GM23248 (cell line): ENCODE measurements at regions not wholly inside any gene's neighbourhood (a gene's known extent, or its start where the extent isn't known, plus 50 kb on each side); places are given as distances from the start of the nearest gene placed in this dataset.
"Not testable (repeated sequence)": the region's sequence is repeated elsewhere in the genome, so short reads cannot be mapped to it uniquely, and the experiment has no call there.

Source experiments
- DNase-seq: peaks from one replicate; pipeline ENCODE4 v3.0.0-alpha.2; 2015
- H2AFZ ChIP-seq: fragments of 200-600 bp; sonication (generic); 2 replicates; pipeline ENCODE4 v1.6.1; 2016; ENCODE audit warnings: antibody characterized with exemption
- H3F3A ChIP-seq: fragments of 200-600 bp; sonication (generic); 2 replicates; pipeline ENCODE4 v1.6.1; 2016; ENCODE audit warnings: mild to moderate bottlenecking, antibody characterized with exemption, mixed run types; ENCODE audit not compliant: insufficient read depth
- H3K27ac ChIP-seq: fragments of 200-600 bp; sonication (generic); 2 replicates; pipeline ENCODE4 v1.5.1; 2016; ENCODE audit warnings: mild to moderate bottlenecking
- H3K27me3 ChIP-seq: fragments of 200-600 bp; sonication (generic); replicated peaks from 2 replicates; pipeline ENCODE4 v1.6.1; 2016; ENCODE audit warnings: mild to moderate bottlenecking; ENCODE audit not compliant: insufficient read depth
- H3K36me3 ChIP-seq: fragments of 200-600 bp; sonication (generic); 2 replicates; pipeline ENCODE4 v1.6.1; 2016; ENCODE audit warnings: low read depth, mild to moderate bottlenecking
- H3K4me1 ChIP-seq: fragments of 200-600 bp; sonication (generic); 2 replicates; pipeline ENCODE4 v1.6.1; 2016; ENCODE audit warnings: mild to moderate bottlenecking; ENCODE audit not compliant: insufficient read depth
- H3K4me2 ChIP-seq: fragments of 200-600 bp; sonication (generic); one replicate; pipeline ENCODE4 v1.6.1; 2016; ENCODE audit warnings: mild to moderate bottlenecking; ENCODE audit not compliant: unreplicated experiment
- H3K4me3 ChIP-seq: fragments of 200-600 bp; sonication (generic); 2 replicates; pipeline ENCODE4 v1.5.1; 2016; ENCODE audit warnings: mild to moderate bottlenecking
- H3K79me2 ChIP-seq: fragments of 200-600 bp; sonication (generic); 2 replicates; pipeline ENCODE4 v1.6.1; 2016; ENCODE audit warnings: mild to moderate bottlenecking; ENCODE audit not compliant: insufficient read depth
- H3K9ac ChIP-seq: fragments of 200-600 bp; sonication (generic); 2 replicates; pipeline ENCODE4 v1.6.1; 2016; ENCODE audit warnings: mild to moderate bottlenecking
- H3K9me2 ChIP-seq: fragments of 200-600 bp; sonication (generic); 2 replicates; pipeline ENCODE4 v1.6.1; 2016; ENCODE audit warnings: mixed run types, mild to moderate bottlenecking, moderate library complexity; ENCODE audit not compliant: insufficient read depth
- H3K9me3 ChIP-seq: fragments of 200-600 bp; sonication (generic); one replicate; pipeline ENCODE4 v1.6.1; 2017; ENCODE audit warnings: low read depth
- H4K20me1 ChIP-seq: fragments of 200-600 bp; sonication (generic); 2 replicates; pipeline ENCODE4 v1.6.0; 2016; ENCODE audit not compliant: insufficient read depth
- EZH2 ChIP-seq: fragments of 200-600 bp; sonication (generic); IDR thresholded peaks from 2 replicates; pipeline ENCODE4 v1.6.1; 2018; ENCODE audit warnings: antibody characterized with exemption, mild to moderate bottlenecking; ENCODE audit not compliant: insufficient read depth, poor library complexity, severe bottlenecking
- EZH2phosphoT487 ChIP-seq: fragments of 200-600 bp; sonication (generic); IDR thresholded peaks from 2 replicates; pipeline ENCODE4 v1.6.1; 2018; ENCODE audit warnings: antibody characterized with exemption, moderate library complexity, mild to moderate bottlenecking, low read depth; ENCODE audit not compliant: insufficient read depth
- WGBS, 2 experiments: methylation state at CpG; one replicate each; pipeline ENCODE4 v1.1.6; 2015 to 2017; ENCODE audit warnings: low lambda C conversion rate in 2 of 2, low coverage in 1 of 2; ENCODE audit errors: missing lambda C conversion rate in 2 of 2; 5-methylcytosine and 5-hydroxymethylcytosine counted together
- in situ Hi-C: fragments of 300-500 bp; cut with MboI; formaldehyde crosslinking; loops from 2 replicates; pipeline ENCODE4 v1.15.0; 2020

- Histone ChIP-seq H3K4me3 (no peak overlapping the region), H4K20me1 (no peaks in the 10 kb centered on the region), H3K36me3 (no peaks in the 10 kb centered on the region), H3K27me3 (no peaks in the 10 kb centered on the region), H3K9me3 (no peaks in the 10 kb centered on the region), H3K9me2 (no peaks in the 10 kb centered on the region), H3K4me1 (no peaks in the 10 kb centered on the region), H3K27ac (no peak overlapping the region), H3K79me2 (no peaks in the 10 kb centered on the region), H3K4me2 (no peak overlapping the region), H3K9ac (no peak overlapping the region), H3F3A (no peaks in the 10 kb centered on the region), H2AFZ (no peak overlapping the region)
- no peak for DNase-seq
- in situ Hi-C loops, result no loop called here
- TF ChIP-seq EZH2, result no peak
- no peak for TF ChIP-seq EZH2phosphoT487
- WGBS, 2 experiments, result 8 to 9% methylated on average over 1 of the region's 1 CpG
These were observed 1150.7 kb downstream of the FSCB start for GRCh38 chr14:43356382-43356781.

DNA sequence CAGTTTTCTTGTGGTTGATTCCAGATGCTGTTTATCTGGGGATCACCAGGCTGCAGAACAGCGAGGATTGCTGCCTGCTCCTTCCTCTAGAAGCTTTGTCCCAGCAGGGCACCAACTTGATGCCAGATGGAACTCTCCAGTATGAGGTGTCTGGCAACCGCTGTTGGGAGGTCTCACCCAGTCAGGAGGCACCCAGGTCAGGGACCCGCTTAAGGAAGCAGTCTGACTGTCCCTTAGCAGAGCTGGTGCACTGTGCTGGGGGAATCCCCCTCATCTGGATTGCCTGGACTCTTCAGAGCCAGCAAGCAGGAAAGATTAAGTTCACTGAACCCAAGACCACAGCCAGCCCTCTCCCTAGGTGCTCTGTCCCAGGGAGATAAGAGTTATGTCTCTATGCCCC, 1165.2 kb downstream of the FSCB start:
- no peaks in the 10 kb centered on the region for H3K27me3 ChIP-seq
- no peaks in the 10 kb centered on the region for H3K4me1 ChIP-seq
- in situ Hi-C loops, result no loop called here
- H3K4me3 ChIP-seq, result no peak overlapping the region
- H3K79me2 ChIP-seq, result no peaks in the 10 kb centered on the region
- no peak for TF ChIP-seq EZH2
- no peak for TF ChIP-seq EZH2phosphoT487
- H3K9me3 ChIP-seq, result no peaks in the 10 kb centered on the region
- H3F3A ChIP-seq, result no peaks in the 10 kb centered on the region
- no peak overlapping the region for H3K9ac ChIP-seq
- no peaks in the 10 kb centered on the region for H4K20me1 ChIP-seq
- DNase-seq, result no peak
- no peak overlapping the region for H3K27ac ChIP-seq
- WGBS, 2 experiments, result 20 to 23% methylated on average over 3 of the region's 3 CpGs
- H3K4me2 ChIP-seq, result no peak overlapping the region
- H3K36me3 ChIP-seq, result no peaks in the 10 kb centered on the region
- no peak overlapping the region for H2AFZ ChIP-seq
- H3K9me2 ChIP-seq, result no peaks in the 10 kb centered on the region

DNA sequence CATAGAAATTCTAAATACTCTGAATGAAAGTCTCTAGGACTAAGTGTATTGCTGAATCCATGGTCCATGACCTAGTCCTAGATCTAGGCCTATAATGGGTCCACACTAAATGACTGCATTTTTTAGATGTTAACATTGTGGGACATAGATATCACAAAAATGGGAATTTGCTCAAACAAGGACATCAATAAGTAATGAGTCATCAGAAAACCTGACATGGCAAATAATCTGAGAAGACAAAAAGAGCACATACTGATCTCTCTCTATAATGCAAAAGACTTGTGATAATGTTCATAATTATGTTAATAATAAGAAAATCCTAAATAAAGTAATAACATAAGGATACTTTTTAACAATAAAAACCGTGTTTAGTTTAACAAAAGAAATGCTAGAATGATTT, 1168.4 kb downstream of the FSCB start:
- Histone ChIP-seq H3K9me3 (no peaks in the 10 kb centered on the region), H3K27ac (no peak overlapping the region), H3F3A (no peaks in the 10 kb centered on the region), H3K4me1 (no peaks in the 10 kb centered on the region), H3K9me2 (no peaks in the 10 kb centered on the region), H3K4me2 (no peak overlapping the region), H3K4me3 (no peak overlapping the region), H3K36me3 (no peaks in the 10 kb centered on the region), H2AFZ (no peak overlapping the region), H4K20me1 (no peaks in the 10 kb centered on the region), H3K79me2 (no peaks in the 10 kb centered on the region), H3K9ac (no peak overlapping the region), H3K27me3 (no peaks in the 10 kb centered on the region)
- TF ChIP-seq EZH2phosphoT487, result no peak
- no peak for TF ChIP-seq EZH2
- in situ Hi-C loops, result no loop called here
- 0 to 9% methylated on average over 1 of the region's 1 CpG for WGBS, 2 experiments
- no peak for DNase-seq

GRCh38 chr14:43336351-43336750, 1170.7 kb downstream of the FSCB start:
- Histone ChIP-seq H4K20me1 (no peaks in the 10 kb centered on the region), H3K4me3 (no peak overlapping the region), H2AFZ (no peak overlapping the region), H3K79me2 (no peaks in the 10 kb centered on the region), H3K9ac (no peak overlapping the region), H3K9me2 (no peaks in the 10 kb centered on the region), H3K4me2 (no peak overlapping the region), H3F3A (no peaks in the 10 kb centered on the region), H3K4me1 (no peaks in the 10 kb centered on the region), H3K27ac (no peak overlapping the region), H3K9me3 (no peaks in the 10 kb centered on the region), H3K27me3 (no peaks in the 10 kb centered on the region), H3K36me3 (no peaks in the 10 kb centered on the region)
- 17 to 18% methylated on average over 2 of the region's 2 CpGs for WGBS, 2 experiments
- TF ChIP-seq EZH2 (no peak), EZH2phosphoT487 (no peak)
- in situ Hi-C loops, result no loop called here
- no peak for DNase-seq

- DNase-seq, H3K9me2 ChIP-seq, H3K4me1 ChIP-seq, in situ Hi-C loops, H3K4me3 ChIP-seq, H3F3A ChIP-seq, H3K36me3 ChIP-seq, H4K20me1 ChIP-seq, H3K79me2 ChIP-seq, H3K9me3 ChIP-seq, H3K9ac ChIP-seq, H3K27me3 ChIP-seq, H2AFZ ChIP-seq, H3K4me2 ChIP-seq, H3K27ac ChIP-seq: not testable (repeated sequence)
- 59 to 61% methylated on average over 13 to 17 of the region's 24 CpGs for WGBS, 2 experiments
These were observed 1180.3 kb downstream of the FSCB start for GRCh38 chr14:43326501-43327407.
